A549 (cell line): ENCODE measurements at regions not wholly inside any gene's neighbourhood (a gene's known extent, or its start where the extent isn't known, plus 50 kb on each side); places are given as distances from the start of the nearest gene placed in this dataset.

Source experiments
- ATAC-seq, 2 experiments: fragments of 200-7000 bp in 1 of 2; fragments of >200 bp in 1 of 2; cut with Nextera tagmentation in 1 of 2; cut with Tn5 transposase in 1 of 2; 3 replicates each; pipeline versions ENCODE4 v1.8.0 to v1.9.1; 2018 to 2020; ENCODE audit warnings: mild to moderate bottlenecking in 1 of 2, moderate library complexity in 1 of 2
- CTCF ChIA-PET: fragments of 300-600 bp; sonication (Branson Sonifier 250); formaldehyde crosslinking; extraction: SDS; loops from one replicate; lab custom pipeline; 2021; ENCODE audit warnings: antibody characterized with exemption, inconsistent platforms; lab: Yijun Ruan, JAX
- POLR2A ChIA-PET: fragments of 350-600 bp; formaldehyde crosslinking; extraction: SDS; loops from one replicate; lab custom pipeline; 2021; ENCODE audit warnings: antibody characterized with exemption, inconsistent platforms; lab: Yijun Ruan, JAX
- DNase-seq, 2 experiments: peaks; one replicate each; pipeline versions ENCODE4 v3.0.0 to v3.0.0-alpha.2; 2011 to 2016; ENCODE audit warnings: low read depth in 1 of 2, low spot score in 1 of 2
- FAIRE-seq: peaks from 2 replicates; lab custom pipeline; 2011; peaks lifted over from hg19 to GRCh38; lab: Jason Lieb, UNC
- H3K27ac ChIP-seq, 2 experiments: fragments of >200 bp; sonication (Bioruptor Twin); formaldehyde crosslinking; 3 replicates each; pipeline ENCODE4 v1.5.1; 2016 to 2017
- H3K4me1 ChIP-seq: fragments of >200 bp; sonication (Bioruptor Twin); formaldehyde crosslinking; 3 replicates; pipeline ENCODE4 v1.6.1; 2016
- H3K4me2 ChIP-seq: fragments of >200 bp; sonication (Bioruptor Twin); formaldehyde crosslinking; 3 replicates; pipeline ENCODE4 v1.6.1; 2016
- H3K4me3 ChIP-seq: fragments of >200 bp; sonication (Bioruptor Twin); formaldehyde crosslinking; 3 replicates; pipeline ENCODE4 v1.5.1; 2016
- H3K9me3 ChIP-seq: fragments of >200 bp; sonication (Bioruptor Twin); formaldehyde crosslinking; 3 replicates; pipeline ENCODE4 v1.6.1; 2016
- BHLHE40 ChIP-seq: IDR thresholded peaks from 2 replicates; pipeline ENCODE4 v1.6.1; 2012; ENCODE audit warnings: low read depth, low read length, inconsistent platforms
- CBX2 ChIP-seq: fragments of 200-600 bp; sonication (generic); IDR thresholded peaks from 2 replicates; pipeline ENCODE4 v1.6.1; 2016; ENCODE audit warnings: low read depth, mild to moderate bottlenecking, borderline replicate concordance
- CEBPB ChIP-seq, 2 experiments: fragments of >200 bp in 1 of 2; sonication (Bioruptor Twin) in 1 of 2; formaldehyde crosslinking in 1 of 2; IDR thresholded peaks; 2 replicates each; pipeline ENCODE4 v1.6.1; 2012 to 2016
- CHD2 ChIP-seq: fragments of 150-350 bp; IDR thresholded peaks from 2 replicates; pipeline ENCODE4 v1.6.1; 2014; ENCODE audit warnings: low read length; ENCODE audit not compliant: partially characterized antibody
- EHF ChIP-seq: fragments of 250-450 bp; sonication (Bioruptor Pico); IDR thresholded peaks from 2 replicates; pipeline ENCODE4 v1.5.0; 2020; ENCODE audit warnings: mild to moderate bottlenecking
- EHMT2 ChIP-seq: fragments of 200-600 bp; sonication (generic); IDR thresholded peaks from 2 replicates; pipeline ENCODE4 v1.6.1; 2016; ENCODE audit warnings: antibody characterized with exemption, low read depth, mild to moderate bottlenecking, moderate library complexity
- ESRRA ChIP-seq: fragments of 150-350 bp; IDR thresholded peaks from 2 replicates; pipeline ENCODE4 v1.6.1; 2014; ENCODE audit warnings: mild to moderate bottlenecking, low read length, borderline replicate concordance
- FOSB ChIP-seq: fragments of 250-450 bp; sonication (Bioruptor Pico); IDR thresholded peaks from 2 replicates; pipeline ENCODE4 v1.5.0; 2020; ENCODE audit warnings: mild to moderate bottlenecking, moderate library complexity
- FOSL2 ChIP-seq, 2 experiments: fragments of 450-650 bp in 1 of 2; fragments of >200 bp in 1 of 2; sonication (Bioruptor Twin) in 1 of 2; formaldehyde crosslinking; IDR thresholded peaks; 2 replicates each; pipeline versions ENCODE4 v1.5.0 to v1.6.1; 2016 to 2020; ENCODE audit warnings: mild to moderate bottlenecking in 1 of 2, moderate library complexity in 1 of 2
- GATA3 ChIP-seq: IDR thresholded peaks from 2 replicates; pipeline ENCODE4 v1.6.1; 2012; ENCODE audit warnings: borderline replicate concordance
- HEYL ChIP-seq: fragments of 250-450 bp; sonication (Bioruptor Pico); IDR thresholded peaks from 2 replicates; pipeline ENCODE4 v1.8.0; 2021; ENCODE audit warnings: mild to moderate bottlenecking, moderate library complexity
- HOXA7 ChIP-seq: fragments of 250-450 bp; sonication (Bioruptor Pico); IDR thresholded peaks from 2 replicates; pipeline ENCODE4 v1.5.0; 2020; ENCODE audit warnings: mild to moderate bottlenecking, moderate library complexity
- HOXB5 ChIP-seq: fragments of 250-450 bp; sonication (Bioruptor Pico); IDR thresholded peaks from 2 replicates; pipeline ENCODE4 v1.5.0; 2020; ENCODE audit warnings: mild to moderate bottlenecking, moderate library complexity
- JUNB ChIP-seq: fragments of >200 bp; sonication (Bioruptor Twin); formaldehyde crosslinking; IDR thresholded peaks from 2 replicates; pipeline ENCODE4 v1.6.1; 2016
- KDM1A ChIP-seq: fragments of 200-600 bp; sonication (generic); IDR thresholded peaks from 2 replicates; pipeline ENCODE4 v1.6.1; 2016; ENCODE audit warnings: low read depth, mild to moderate bottlenecking
- MAFK ChIP-seq: fragments of 450-650 bp; IDR thresholded peaks from 2 replicates; pipeline ENCODE4 v1.6.1; 2014; ENCODE audit not compliant: partially characterized antibody
- NFE2L2 ChIP-seq: fragments of 150-350 bp; conservative IDR thresholded peaks from 2 replicates; pipeline ENCODE4 v1.6.1; 2014; ENCODE audit warnings: low read length
- NPAS2 ChIP-seq: fragments of 250-450 bp; sonication (Bioruptor Pico); IDR thresholded peaks from 2 replicates; pipeline ENCODE4 v1.8.0; 2022; ENCODE audit warnings: mild to moderate bottlenecking, moderate library complexity, borderline replicate concordance
- POLR2A ChIP-seq: IDR thresholded peaks from 2 replicates; pipeline ENCODE4 v1.6.1; 2012; ENCODE audit warnings: mild to moderate bottlenecking, low read length
- POLR2AphosphoS2 ChIP-seq: conservative IDR thresholded peaks from 2 replicates; pipeline ENCODE4 v1.6.1; 2012; ENCODE audit warnings: low read length, improper control_type of control experiment, inconsistent platforms
- RCOR1 ChIP-seq: fragments of 150-350 bp; IDR thresholded peaks from 2 replicates; pipeline ENCODE4 v1.6.1; 2014; ENCODE audit warnings: antibody characterized with exemption, low read length, low read depth
- TP53 ChIP-seq: fragments of 250-450 bp; sonication (Bioruptor Pico); IDR thresholded peaks from 2 replicates; pipeline ENCODE4 v1.5.0; 2021; ENCODE audit warnings: mild to moderate bottlenecking, moderate library complexity
- ZC3H11A ChIP-seq: fragments of 450-650 bp; IDR thresholded peaks from 2 replicates; pipeline ENCODE4 v1.6.1; 2014; ENCODE audit warnings: antibody characterized with exemption, mild to moderate bottlenecking
- ZFP36 ChIP-seq: fragments of 450-650 bp; IDR thresholded peaks from 2 replicates; pipeline ENCODE4 v1.6.1; 2014; ENCODE audit warnings: borderline replicate concordance; ENCODE audit not compliant: partially characterized antibody
- ZSCAN20 ChIP-seq: fragments of 250-450 bp; sonication (Bioruptor Pico); IDR thresholded peaks from 2 replicates; pipeline ENCODE4 v1.8.0; 2022; ENCODE audit warnings: mild to moderate bottlenecking, moderate library complexity
- WGBS: methylation state at CpG from one replicate; pipeline ENCODE4 v1.1.6; 2017; ENCODE audit errors: missing lambda C conversion rate; 5-methylcytosine and 5-hydroxymethylcytosine counted together
- TF ChIP-seq, protein P1 (sequence below): IDR thresholded peaks from 2 replicates; pipeline ENCODE4 v1.6.1; 2012
- TF ChIP-seq, protein P2 (sequence below): fragments of 150-350 bp; IDR thresholded peaks from 2 replicates; pipeline ENCODE4 v1.6.1; 2014; ENCODE audit warnings: low read depth, mild to moderate bottlenecking, low read length
- TF ChIP-seq, protein P3 (sequence below): fragments of 250-450 bp; sonication (Bioruptor Pico); IDR thresholded peaks from 2 replicates; pipeline ENCODE4 v1.5.0; 2020; ENCODE audit warnings: low read depth, mild to moderate bottlenecking, moderate library complexity

DNA sequence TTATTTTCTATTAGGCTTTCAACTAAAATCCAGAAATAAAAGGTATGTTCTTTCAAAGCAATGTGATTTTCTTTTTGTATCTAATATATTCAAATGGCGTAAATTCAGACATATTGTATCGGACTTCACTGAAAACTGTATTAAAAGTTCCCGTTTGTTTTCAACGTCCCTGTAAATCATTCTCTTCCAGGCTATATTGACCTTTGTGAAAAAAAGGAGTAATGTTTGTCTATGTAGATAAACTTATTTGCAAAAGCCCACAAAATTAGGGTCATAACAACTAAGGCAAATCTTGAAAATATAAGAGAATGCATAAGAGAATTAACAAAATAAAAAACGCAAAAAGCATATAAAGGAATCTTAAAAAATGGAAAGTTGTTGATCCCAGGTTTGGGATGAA, 1492.4 kb downstream of the AACS start:
- Histone ChIP-seq H3K4me2 (no peak overlapping the region), H3K27ac (no peak overlapping the region), H3K9me3 (no peaks in the 10 kb centered on the region), H3K4me1 (no peaks in the 10 kb centered on the region)
- POLR2A ChIA-PET: no interaction called here
- CTCF ChIA-PET: no interaction called here
- DNase-seq: no peak
- 23% methylated on average over 5 of the region's 5 CpGs for WGBS
- FAIRE-seq: no peak
- ATAC-seq: no peak
- no peak for TF ChIP-seq EHF (CRISPR knock-in tag)
- TF ChIP-seq ESRRA: no peak
- no peak for TF ChIP-seq KDM1A
- no peak for TF ChIP-seq FOSL2 (IDR thresholded peaks at IDR 0.05)
- TF ChIP-seq FOSL2 (CRISPR knock-in tag; IDR thresholded peaks at IDR 0.05): no peak
- TF ChIP-seq BHLHE40: no peak
- no peak for TF ChIP-seq CHD2
- TF ChIP-seq GATA3: no peak
- TF ChIP-seq RCOR1: no peak
- no peak for TF ChIP-seq TP53 (CRISPR knock-in tag)
- TF ChIP-seq NPAS2: no peak
- no peak for TF ChIP-seq ZSCAN20 (CRISPR knock-in tag)
- TF ChIP-seq ZC3H11A: no peak
- TF ChIP-seq HOXA7: no peak
- no peak for TF ChIP-seq FOSB (CRISPR knock-in tag)
- TF ChIP-seq, protein P1, sequence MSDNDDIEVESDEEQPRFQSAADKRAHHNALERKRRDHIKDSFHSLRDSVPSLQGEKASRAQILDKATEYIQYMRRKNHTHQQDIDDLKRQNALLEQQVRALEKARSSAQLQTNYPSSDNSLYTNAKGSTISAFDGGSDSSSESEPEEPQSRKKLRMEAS: no peak
- no peak for TF ChIP-seq HOXB5
- TF ChIP-seq POLR2AphosphoS2: no peak
- no peak for TF ChIP-seq EHMT2
- TF ChIP-seq, all 56 proteins: peak for 0
- no peak overlapping the region for H3K4me3 ChIP-seq

DNA sequence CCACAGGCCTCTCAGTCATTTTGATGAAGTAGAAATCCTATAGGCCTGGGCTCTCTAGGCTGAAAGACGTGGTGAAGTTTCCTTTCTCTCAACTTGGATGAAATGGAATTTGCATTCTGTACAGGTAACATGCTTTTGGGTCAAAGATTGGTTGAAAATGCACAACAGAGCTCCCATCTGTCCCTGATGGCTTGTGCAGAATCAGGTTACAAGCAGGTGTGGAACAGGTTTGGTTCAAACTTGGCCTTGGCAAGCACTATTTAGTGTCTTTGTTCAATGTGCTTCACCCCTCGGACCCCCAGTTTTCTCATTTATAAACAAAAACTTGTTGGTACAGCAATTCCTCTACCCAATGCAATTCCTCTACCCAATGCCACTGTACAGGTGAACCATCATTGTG, 1493.0 kb downstream of the AACS start:
- H3K4me2 ChIP-seq: no peak overlapping the region
- TF ChIP-seq NFE2L2 (no peak), POLR2A (no peak), EHF (CRISPR knock-in tag) (no peak), ZC3H11A (no peak), POLR2AphosphoS2 (no peak), HEYL (CRISPR knock-in tag) (no peak), HOXB5 (no peak), MAFK (no peak), ZFP36 (no peak), CBX2 (no peak), JUNB (no peak), CEBPB (IDR thresholded peaks at IDR 0.05) (no peak), EHMT2 (no peak)
- TF ChIP-seq, protein P2, sequence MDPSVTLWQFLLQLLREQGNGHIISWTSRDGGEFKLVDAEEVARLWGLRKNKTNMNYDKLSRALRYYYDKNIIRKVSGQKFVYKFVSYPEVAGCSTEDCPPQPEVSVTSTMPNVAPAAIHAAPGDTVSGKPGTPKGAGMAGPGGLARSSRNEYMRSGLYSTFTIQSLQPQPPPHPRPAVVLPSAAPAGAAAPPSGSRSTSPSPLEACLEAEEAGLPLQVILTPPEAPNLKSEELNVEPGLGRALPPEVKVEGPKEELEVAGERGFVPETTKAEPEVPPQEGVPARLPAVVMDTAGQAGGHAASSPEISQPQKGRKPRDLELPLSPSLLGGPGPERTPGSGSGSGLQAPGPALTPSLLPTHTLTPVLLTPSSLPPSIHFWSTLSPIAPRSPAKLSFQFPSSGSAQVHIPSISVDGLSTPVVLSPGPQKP: no peak
- TF ChIP-seq, protein P3, sequence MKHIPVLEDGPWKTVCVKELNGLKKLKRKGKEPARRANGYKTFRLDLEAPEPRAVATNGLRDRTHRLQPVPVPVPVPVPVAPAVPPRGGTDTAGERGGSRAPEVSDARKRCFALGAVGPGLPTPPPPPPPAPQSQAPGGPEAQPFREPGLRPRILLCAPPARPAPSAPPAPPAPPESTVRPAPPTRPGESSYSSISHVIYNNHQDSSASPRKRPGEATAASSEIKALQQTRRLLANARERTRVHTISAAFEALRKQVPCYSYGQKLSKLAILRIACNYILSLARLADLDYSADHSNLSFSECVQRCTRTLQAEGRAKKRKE: no peak
- TF ChIP-seq, all 56 proteins: peak for 0
- CTCF ChIA-PET: no interaction called here
- DNase-seq (no peak), FAIRE-seq (no peak), ATAC-seq (no peak)
- H3K4me3 ChIP-seq: no peak overlapping the region
- POLR2A ChIA-PET: no interaction called here
- H3K4me1 ChIP-seq: no peaks in the 10 kb centered on the region
- WGBS: 3% methylated on average over 2 of the region's 2 CpGs
- H3K27ac ChIP-seq: no peak overlapping the region
- H3K9me3 ChIP-seq: no peaks in the 10 kb centered on the region
